MM.1S (cell line): ENCODE measurements at regions not wholly inside any gene's neighbourhood (a gene's known extent, or its start where the extent isn't known, plus 50 kb on each side); places are given as distances from the start of the nearest gene placed in this dataset.

ENCODE experiments used
- DNase-seq: peaks from one replicate; pipeline ENCODE4 v3.0.0-alpha.2; 2015
- H2AFZ ChIP-seq: fragments of 300-600 bp; sonication (generic); 2 replicates; pipeline ENCODE4 v1.6.0; 2016; ENCODE audit warnings: antibody characterized with exemption, low read length
- H3F3A ChIP-seq: fragments of 300-600 bp; sonication (generic); 2 replicates; pipeline ENCODE4 v1.6.1; 2016; ENCODE audit warnings: mild to moderate bottlenecking, antibody characterized with exemption, low read length, moderate library complexity, mixed read lengths; ENCODE audit not compliant: insufficient read depth
- H3K27ac ChIP-seq: fragments of 300-600 bp; sonication (generic); 2 replicates; pipeline ENCODE4 v1.5.1; 2016; ENCODE audit warnings: mild to moderate bottlenecking, low read length
- H3K27me3 ChIP-seq: fragments of 300-600 bp; sonication (generic); replicated peaks from 2 replicates; pipeline ENCODE4 v1.6.0; 2016; ENCODE audit warnings: low read length; ENCODE audit not compliant: insufficient read depth
- H3K36me3 ChIP-seq: fragments of 300-600 bp; sonication (generic); replicated peaks from 2 replicates; pipeline ENCODE4 v1.6.1; 2016; ENCODE audit warnings: mild to moderate bottlenecking, low read length, mixed read lengths; ENCODE audit not compliant: insufficient read depth
- H3K4me1 ChIP-seq: fragments of 300-600 bp; sonication (generic); 2 replicates; pipeline ENCODE4 v1.6.1; 2016; ENCODE audit warnings: low read length, mixed read lengths
- H3K4me2 ChIP-seq: fragments of 300-600 bp; sonication (generic); 2 replicates; pipeline ENCODE4 v1.6.0; 2016; ENCODE audit warnings: low read depth, low read length
- H3K4me3 ChIP-seq: fragments of 300-600 bp; sonication (generic); 2 replicates; pipeline ENCODE4 v1.5.1; 2016; ENCODE audit warnings: low read length, mixed read lengths
- H3K79me2 ChIP-seq: fragments of 300-600 bp; sonication (generic); 2 replicates; pipeline ENCODE4 v1.6.1; 2016; ENCODE audit warnings: mixed run types, low read length, mixed read lengths
- H3K9ac ChIP-seq: fragments of 300-600 bp; sonication (generic); 2 replicates; pipeline ENCODE4 v1.6.1; 2016; ENCODE audit warnings: low read length, mixed read lengths
- H3K9me2 ChIP-seq: fragments of 300-600 bp; sonication (generic); replicated peaks from 2 replicates; pipeline ENCODE4 v1.6.1; 2016; ENCODE audit warnings: mild to moderate bottlenecking, low read length, mixed read lengths; ENCODE audit not compliant: insufficient read depth
- H3K9me3 ChIP-seq: fragments of 300-600 bp; sonication (generic); replicated peaks from 2 replicates; pipeline ENCODE4 v1.6.1; 2016; ENCODE audit warnings: mild to moderate bottlenecking, low read length, mixed read lengths; ENCODE audit not compliant: insufficient read depth
- H4K20me1 ChIP-seq: fragments of 300-600 bp; sonication (generic); 2 replicates; pipeline ENCODE4 v1.6.1; 2016; ENCODE audit warnings: mild to moderate bottlenecking, low read length, moderate library complexity, mixed read lengths; ENCODE audit not compliant: insufficient read depth
- CTCF ChIP-seq: fragments of 300-600 bp; sonication (generic); IDR thresholded peaks from 2 replicates; pipeline ENCODE4 v1.5.1; 2016; ENCODE audit warnings: antibody characterized with exemption, low read length, mixed read lengths
- EZH2 ChIP-seq: fragments of 300-600 bp; sonication (generic); optimal IDR thresholded peaks from 2 replicates; pipeline ENCODE3; 2017; ENCODE audit warnings: low read depth, mild to moderate bottlenecking, antibody characterized with exemption, low read length, mixed read lengths
- EZH2phosphoT487 ChIP-seq: fragments of 300-600 bp; sonication (generic); IDR thresholded peaks from 2 replicates; pipeline ENCODE4 v1.6.1; 2018; ENCODE audit warnings: antibody characterized with exemption, low read length

DNA sequence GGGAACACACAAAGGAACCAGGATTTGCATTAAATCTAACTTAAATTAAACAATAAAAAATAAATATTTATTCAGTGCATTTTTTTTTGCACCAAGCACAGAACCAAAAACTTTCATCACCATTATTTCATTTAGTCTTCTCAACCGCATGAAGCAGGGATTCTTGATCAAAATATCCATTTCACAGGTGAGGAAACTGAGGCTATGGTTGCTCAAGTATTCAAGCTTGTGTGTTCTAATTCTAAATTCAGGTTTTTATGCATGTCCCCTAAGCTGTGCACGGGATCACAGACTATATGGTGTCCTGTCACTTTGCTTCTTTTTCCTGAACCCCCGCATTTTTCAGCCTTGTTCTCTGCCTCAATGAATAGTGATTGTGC lies 64.3 kb upstream of the BCL6 start:
- no peak for DNase-seq
- no peaks in the 10 kb centered on the region; the same call in 1 of the 2 replicates for H3K27me3 ChIP-seq
- H3K36me3 ChIP-seq, result no peaks in the 10 kb centered on the region
- no peak overlapping the region for H3K27ac ChIP-seq
- no peak overlapping the region for H3K9ac ChIP-seq
- no peaks in the 10 kb centered on the region for H4K20me1 ChIP-seq
- H3F3A ChIP-seq, result no peaks in the 10 kb centered on the region
- H3K4me1 ChIP-seq, result no peaks in the 10 kb centered on the region
- H3K9me3 ChIP-seq, result no peaks in the 10 kb centered on the region
- H3K4me2 ChIP-seq, result no peak overlapping the region
- H3K9me2 ChIP-seq, result no peaks in the 10 kb centered on the region
- no peak overlapping the region for H3K4me3 ChIP-seq
- TF ChIP-seq EZH2phosphoT487 (no peak), CTCF (no peak), EZH2 (no peak)
- H2AFZ ChIP-seq, result no peak overlapping the region
- no peaks in the 10 kb centered on the region for H3K79me2 ChIP-seq

- no peak for DNase-seq
- Histone ChIP-seq H2AFZ (no peak overlapping the region), H3K9me3 (no peaks in the 10 kb centered on the region), H3F3A (no peaks in the 10 kb centered on the region), H3K4me1 (no peaks in the 10 kb centered on the region), H3K27me3 (no peaks in the 10 kb centered on the region; the same call in 1 of the 2 replicates), H3K9me2 (no peaks in the 10 kb centered on the region), H3K4me3 (no peak overlapping the region), H3K4me2 (no peak overlapping the region), H3K79me2 (no peaks in the 10 kb centered on the region), H3K9ac (no peak overlapping the region), H3K27ac (no peak overlapping the region), H3K36me3 (no peaks in the 10 kb centered on the region), H4K20me1 (no peaks in the 10 kb centered on the region)
- TF ChIP-seq EZH2phosphoT487, result no peak
- no peak for TF ChIP-seq EZH2
- no peak for TF ChIP-seq CTCF
These were observed 64.8 kb upstream of the BCL6 start for GRCh38 chr3:187810021-187810446.

GRCh38 chr3:187811585-187812250 lies 66.5 kb upstream of the BCL6 start:
- Histone ChIP-seq H3F3A (no peaks in the 10 kb centered on the region), H3K4me2 (no peak overlapping the region), H3K9me3 (no peaks in the 10 kb centered on the region), H4K20me1 (no peaks in the 10 kb centered on the region), H3K36me3 (no peaks in the 10 kb centered on the region), H3K27me3 (no peaks in the 10 kb centered on the region), H3K4me1 (no peaks in the 10 kb centered on the region), H3K4me3 (no peak overlapping the region), H3K79me2 (no peaks in the 10 kb centered on the region), H3K9ac (no peak overlapping the region), H3K9me2 (no peaks in the 10 kb centered on the region), H3K27ac (no peak overlapping the region), H2AFZ (no peak overlapping the region)
- no peak for TF ChIP-seq EZH2phosphoT487
- no peak for TF ChIP-seq CTCF
- no peak for TF ChIP-seq EZH2
- DNase-seq, result no peak
